K562 (cell line): ENCODE measurements at regions not wholly inside any gene's neighbourhood (a gene's known extent, or its start where the extent isn't known, plus 50 kb on each side); places are given as distances from the start of the nearest gene placed in this dataset.

Source experiments
- ATAC-seq: fragments of 200-7000 bp; cut with Tn5 transposase; 3 replicates; pipeline ENCODE4 v1.9.1; 2020; ENCODE audit warnings: moderate library complexity
- BruUV-seq: library from RNA; stranded (reverse); fragments of 400-500 nt; replicated peaks from 2 replicates; lab custom pipeline; 2021; lab: Mats Ljungman, UMichigan
- CTCF ChIA-PET: fragments of 300-600 bp; formaldehyde crosslinking; extraction: SDS; loops from one replicate; lab custom pipeline; 2021; ENCODE audit warnings: low intra/inter-chr PET ratio; lab: Yijun Ruan, JAX
- POLR2A ChIA-PET: fragments of 300-600, 350-650 bp; sonication (Branson Sonifier 250); formaldehyde crosslinking; extraction: SDS; loops from one replicate; lab custom pipeline; 2021; ENCODE audit warnings: antibody characterized with exemption, inconsistent platforms; lab: Yijun Ruan, JAX
- DNase-seq, 4 experiments: peaks; one replicate each; pipeline versions ENCODE4 v3.0.0 to v3.0.0-alpha.2; 2011 to 2018; ENCODE audit warnings: low spot score in 3 of 4, mixed read lengths in 3 of 4; ENCODE audit errors: extremely low read depth in 1 of 4
- FAIRE-seq: peaks from 2 replicates; lab custom pipeline; 2011; peaks lifted over from hg19 to GRCh38; lab: Jason Lieb, UNC
- H2AFZ ChIP-seq: 2 replicates; pipeline ENCODE4 v1.6.0; 2011; ENCODE audit warnings: low read depth, low read length, control low read depth, inconsistent platforms
- H3K27ac ChIP-seq: fragments of 200-600 bp; 3 replicates; pipeline ENCODE4 v1.8.0; 2011; ENCODE audit warnings: low read depth, mild to moderate bottlenecking, control low read depth, inconsistent platforms, low read length, moderate library complexity, mixed read lengths; ENCODE audit errors: extremely low read depth
- H3K27me3 ChIP-seq, 2 experiments: fragments of 300-600 bp in 1 of 2; 2 replicates in 1 of 2; 3 replicates in 1 of 2; pipeline versions ENCODE4 v1.6.0 to v1.8.0; 2011; ENCODE audit warnings: inconsistent platforms in 2 of 2, low read length in 2 of 2, mild to moderate bottlenecking in 1 of 2, mixed read lengths in 1 of 2, moderate library complexity in 1 of 2; ENCODE audit not compliant: control insufficient read depth in 2 of 2, insufficient read depth in 2 of 2
- H3K36me3 ChIP-seq: fragments of 300-600 bp; 3 replicates; pipeline ENCODE4 v1.8.0; 2011; ENCODE audit warnings: mild to moderate bottlenecking, low read length, inconsistent platforms; ENCODE audit not compliant: control insufficient read depth, insufficient read depth
- H3K4me1 ChIP-seq, 2 experiments: fragments of 200-600 bp in 1 of 2; replicated peaks in 1 of 2; 2 replicates in 1 of 2; 3 replicates in 1 of 2; pipeline versions ENCODE4 v1.5.1 to v1.8.0; 2011; ENCODE audit warnings: inconsistent platforms in 2 of 2, low read length in 2 of 2, mild to moderate bottlenecking in 1 of 2, mixed read lengths in 1 of 2, moderate library complexity in 1 of 2; ENCODE audit not compliant: control insufficient read depth in 2 of 2, insufficient read depth in 2 of 2
- H3K4me2 ChIP-seq: 2 replicates; pipeline ENCODE4 v1.6.1; 2011; ENCODE audit warnings: low read length, control low read depth, inconsistent platforms, mixed read lengths; ENCODE audit not compliant: insufficient read depth
- H3K4me3 ChIP-seq: fragments of 200-600 bp; sonication (generic), shearing (Covaris generic); 2 replicates; pipeline ENCODE4 v1.5.1; 2016; ENCODE audit warnings: control low read depth, inconsistent platforms
- H3K79me2 ChIP-seq: fragments of 200-600 bp; 3 replicates; pipeline ENCODE4 v1.8.0; 2011; ENCODE audit warnings: low read length, inconsistent platforms; ENCODE audit not compliant: control insufficient read depth, insufficient read depth
- H3K9ac ChIP-seq, 2 experiments: 2 replicates each; pipeline versions ENCODE4 v1.6.0 to v1.6.1; 2011; ENCODE audit warnings: low read depth in 2 of 2, low read length in 2 of 2, control low read depth in 1 of 2, inconsistent platforms in 1 of 2, mild to moderate bottlenecking in 1 of 2, mixed read lengths in 1 of 2; ENCODE audit not compliant: insufficient read depth in 1 of 2
- H3K9me1 ChIP-seq: one replicate; pipeline ENCODE4 v1.6.0; 2011; ENCODE audit warnings: inconsistent platforms, mild to moderate bottlenecking, low read length, moderate library complexity; ENCODE audit not compliant: control insufficient read depth, insufficient read depth
- H3K9me3 ChIP-seq: replicated peaks from 2 replicates; pipeline ENCODE4 v1.5.1; 2011; ENCODE audit warnings: low read depth, low read length, inconsistent platforms; ENCODE audit not compliant: control insufficient read depth, insufficient read depth
- H4K20me1 ChIP-seq: replicated peaks from 2 replicates; pipeline ENCODE4 v1.6.1; 2011; ENCODE audit warnings: low read length, inconsistent platforms, mixed read lengths; ENCODE audit not compliant: control insufficient read depth, insufficient read depth
- CAMTA2 ChIP-seq: fragments of 250-450 bp; sonication (Bioruptor Pico); conservative IDR thresholded peaks from 2 replicates; pipeline ENCODE4 v1.5.1; 2022
- CHD1 ChIP-seq: fragments of 200-600 bp; sonication (generic); IDR thresholded peaks from one replicate; pipeline ENCODE4 v1.6.1; 2012; ENCODE audit warnings: mild to moderate bottlenecking, moderate library complexity, low read length, inconsistent platforms
- MTA3 ChIP-seq: fragments of 450-650 bp; formaldehyde crosslinking; IDR thresholded peaks from 2 replicates; pipeline ENCODE4 v1.6.1; 2017; ENCODE audit warnings: mild to moderate bottlenecking, borderline replicate concordance
- NR2C1 ChIP-seq, 2 experiments: fragments of 450-650 bp; IDR thresholded peaks; 2 replicates each; pipeline ENCODE4 v1.6.1; 2017; ENCODE audit warnings: mild to moderate bottlenecking in 2 of 2, antibody characterized with exemption in 1 of 2, inconsistent platforms in 1 of 2, missing compliant biosample characterization in 1 of 2, missing genetic modification characterization in 1 of 2
- VEZF1 ChIP-seq: fragments of 200-800 bp; sonication (Bioruptor generic); IDR thresholded peaks from 2 replicates; pipeline ENCODE4 v1.6.1; 2017; ENCODE audit warnings: missing genetic modification characterization, missing compliant biosample characterization
- WGBS: fragments of 100-300 bp; shearing (Covaris generic); methylation state at CpG from one replicate; pipeline ENCODE4 v1.1.6; 2016; ENCODE audit warnings: low coverage, mixed read lengths; ENCODE audit not compliant: insufficient coverage; ENCODE audit errors: missing lambda C conversion rate; 5-methylcytosine and 5-hydroxymethylcytosine counted together
- in situ Hi-C: fragments of 300-500 bp; cut with MboI; formaldehyde crosslinking; loops from 4 replicates; pipeline ENCODE4 v1.15.0; 2018; ENCODE audit warnings: inconsistent platforms, mixed read lengths
- intact Hi-C: fragments of 100-400 bp; cut with micrococcal nuclease; formaldehyde crosslinking; loops from 2 replicates; pipeline ENCODE4 v1.14.2; 2022
- TF ChIP-seq, protein P1 (sequence below): fragments of 250-450 bp; sonication (Bioruptor Pico); IDR thresholded peaks from 2 replicates; pipeline ENCODE4 v1.5.0; 2022; ENCODE audit warnings: mild to moderate bottlenecking

- TF ChIP-seq VEZF1 (CRISPR knock-in tag) (no peak), CAMTA2 (no peak), MTA3 (no peak), CHD1 (no peak)
- TF ChIP-seq, protein P1, sequence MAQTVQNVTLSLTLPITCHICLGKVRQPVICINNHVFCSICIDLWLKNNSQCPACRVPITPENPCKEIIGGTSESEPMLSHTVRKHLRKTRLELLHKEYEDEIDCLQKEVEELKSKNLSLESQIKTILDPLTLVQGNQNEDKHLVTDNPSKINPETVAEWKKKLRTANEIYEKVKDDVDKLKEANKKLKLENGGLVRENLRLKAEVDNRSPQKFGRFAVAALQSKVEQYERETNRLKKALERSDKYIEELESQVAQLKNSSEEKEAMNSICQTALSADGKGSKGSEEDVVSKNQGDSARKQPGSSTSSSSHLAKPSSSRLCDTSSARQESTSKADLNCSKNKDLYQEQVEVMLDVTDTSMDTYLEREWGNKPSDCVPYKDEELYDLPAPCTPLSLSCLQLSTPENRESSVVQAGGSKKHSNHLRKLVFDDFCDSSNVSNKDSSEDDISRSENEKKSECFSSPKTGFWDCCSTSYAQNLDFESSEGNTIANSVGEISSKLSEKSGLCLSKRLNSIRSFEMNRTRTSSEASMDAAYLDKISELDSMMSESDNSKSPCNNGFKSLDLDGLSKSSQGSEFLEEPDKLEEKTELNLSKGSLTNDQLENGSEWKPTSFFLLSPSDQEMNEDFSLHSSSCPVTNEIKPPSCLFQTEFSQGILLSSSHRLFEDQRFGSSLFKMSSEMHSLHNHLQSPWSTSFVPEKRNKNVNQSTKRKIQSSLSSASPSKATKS (CRISPR knock-in tag): no peak
These were observed 94.7 kb upstream of the FAM136A start (continued) for GRCh38 chr2:70396612-70397011.

DNA sequence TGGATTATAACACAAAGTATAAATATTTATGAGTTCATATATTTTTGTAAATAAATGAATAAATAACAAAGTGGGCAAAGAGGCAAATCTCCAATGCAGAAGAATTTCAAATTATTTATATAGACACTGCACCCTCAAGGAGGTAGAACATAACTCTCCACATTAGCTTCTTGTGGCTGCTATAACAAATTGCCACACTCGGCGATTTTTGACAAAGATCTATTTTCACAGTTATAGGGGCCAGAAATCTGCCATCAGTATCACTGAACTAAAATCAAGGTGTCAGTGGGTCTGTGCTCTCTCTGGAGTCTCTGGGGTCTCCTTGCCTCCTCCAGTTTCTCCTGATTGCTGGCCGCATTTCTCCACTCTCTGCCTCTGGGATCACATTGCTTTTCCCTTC, 92.0 kb upstream of the FAM136A start:
- no peak for DNase-seq
- ChIA-PET CTCF (no interaction called here), POLR2A (interaction anchor here (0.6 kb wide), 1 partner anchor 20 kb away, joined by 3 read pairs; no protein-coding TSS in a partner anchor)

More for the DNA sequence above, 92.0 kb upstream of the FAM136A start:
- no TSS peak for BruUV-seq
- Histone ChIP-seq H3K4me1 (no peaks in the 10 kb centered on the region), H3K79me2 (no peaks in the 10 kb centered on the region), H3K4me3 (no peak overlapping the region), H3K27ac (no peak overlapping the region), H3K4me2 (no peak overlapping the region), H3K36me3 (no peaks in the 10 kb centered on the region), H4K20me1 (no peaks in the 10 kb centered on the region), H3K27me3 (peaks cover 3 to 10% of the 10 kb centered on the region in 2 experiments; a peak in 1 of 5 replicates), H3K9me1 (no peaks in the 10 kb centered on the region), H3K9ac (no peak overlapping the region), H2AFZ (no peak overlapping the region), H3K9me3 (no peaks in the 10 kb centered on the region)
- intact Hi-C loops (no loop called here), in situ Hi-C loops (no loop called here)
- no peak for FAIRE-seq
- ATAC-seq: no peak
- TF ChIP-seq NR2C1 (IDR thresholded peaks at IDR 0.05) (no peak), NR2C1 (tag; IDR thresholded peaks at IDR 0.05) (no peak)
- WGBS: 2% methylated on average over 3 of the region's 3 CpGs
